HepG2 (cell line): ENCODE measurements at regions not wholly inside any gene's neighbourhood (a gene's known extent, or its start where the extent isn't known, plus 50 kb on each side); places are given as distances from the start of the nearest gene placed in this dataset.

ENCODE experiments used
- ATAC-seq: fragments of 200-7000 bp; cut with Tn5 transposase; 3 replicates; pipeline ENCODE4 v1.9.1; 2020; ENCODE audit warnings: mild to moderate bottlenecking, moderate library complexity
- BruUV-seq: library from RNA; stranded (reverse); fragments of 400-500 nt; replicated peaks from 2 replicates; lab custom pipeline; 2021; lab: Mats Ljungman, UMichigan
- CTCF ChIA-PET: fragments of 300-600 bp; formaldehyde crosslinking; extraction: SDS; loops from one replicate; lab custom pipeline; 2021; ENCODE audit warnings: low total read pairs, inconsistent platforms, low intra/inter-chr PET ratio; lab: Yijun Ruan, JAX
- POLR2A ChIA-PET: fragments of 350-600 bp; sonication (Branson Sonifier 250); formaldehyde crosslinking; loops from one replicate; lab custom pipeline; 2020; ENCODE audit warnings: antibody characterized with exemption, inconsistent platforms; lab: Yijun Ruan, JAX
- DNase-seq: peaks from one replicate; pipeline ENCODE4 v3.0.0-alpha.2; 2015; ENCODE audit warnings: low spot score
- FAIRE-seq: peaks from 3 replicates; lab custom pipeline; 2011; peaks lifted over from hg19 to GRCh38; lab: Jason Lieb, UNC
- H2AFZ ChIP-seq: one replicate; pipeline ENCODE4 v1.6.1; 2011; ENCODE audit warnings: low read length, inconsistent platforms
- H3K27ac ChIP-seq: fragments of 300-600 bp; 3 replicates; pipeline ENCODE4 v1.8.0; 2011; ENCODE audit warnings: mixed run types, mild to moderate bottlenecking, mixed read lengths, low read length, inconsistent platforms; ENCODE audit not compliant: insufficient read depth; ENCODE audit errors: extremely low read length
- H3K27me3 ChIP-seq, 2 experiments: fragments of 200-600 bp in 1 of 2; 2 replicates in 1 of 2; 3 replicates in 1 of 2; pipeline versions ENCODE4 v1.6.0 to v1.8.0; 2011; ENCODE audit warnings: low read length in 2 of 2, mild to moderate bottlenecking in 2 of 2, moderate library complexity in 2 of 2, inconsistent platforms in 1 of 2; ENCODE audit not compliant: insufficient read depth in 2 of 2, control insufficient read depth in 1 of 2
- H3K36me3 ChIP-seq, 2 experiments: fragments of 200-600 bp in 1 of 2; replicated peaks in 1 of 2; 2 replicates in 1 of 2; 3 replicates in 1 of 2; pipeline versions ENCODE4 v1.5.1 to v1.8.0; 2011; ENCODE audit warnings: low read length in 2 of 2, inconsistent platforms in 1 of 2; ENCODE audit not compliant: insufficient read depth in 2 of 2, control insufficient read depth in 1 of 2
- H3K4me1 ChIP-seq: 2 replicates; pipeline ENCODE4 v1.5.1; 2012; ENCODE audit warnings: low read length, inconsistent platforms; ENCODE audit not compliant: insufficient read depth
- H3K4me2 ChIP-seq: 2 replicates; pipeline ENCODE4 v1.6.0; 2011; ENCODE audit warnings: low read depth, low read length, inconsistent platforms
- H3K4me3 ChIP-seq, 3 experiments: fragments of 200-600 bp in 1 of 3; sonication (generic), shearing (Covaris generic) in 1 of 3; replicated peaks in 1 of 3; 2 replicates each; pipeline ENCODE4 v1.5.1; 2011 to 2016; ENCODE audit warnings: low read length in 3 of 3, inconsistent platforms in 2 of 3, low read depth in 2 of 3, mild to moderate bottlenecking in 2 of 3, control low read depth in 1 of 3, mixed read lengths in 1 of 3; ENCODE audit not compliant: insufficient read depth in 1 of 3
- H3K79me2 ChIP-seq: one replicate; pipeline ENCODE4 v1.6.1; 2011; ENCODE audit warnings: low read length, inconsistent platforms; ENCODE audit not compliant: insufficient read depth
- H3K9ac ChIP-seq: 2 replicates; pipeline ENCODE4 v1.6.0; 2011; ENCODE audit warnings: mild to moderate bottlenecking, low read depth, low read length, inconsistent platforms; ENCODE audit not compliant: insufficient read depth
- H3K9me3 ChIP-seq: 2 replicates; pipeline ENCODE4 v1.5.1; 2012; ENCODE audit warnings: mild to moderate bottlenecking, low read length
- H4K20me1 ChIP-seq: 2 replicates; pipeline ENCODE4 v1.6.0; 2011; ENCODE audit warnings: inconsistent platforms, mild to moderate bottlenecking, low read length, moderate library complexity; ENCODE audit not compliant: insufficient read depth
- ARHGAP35 ChIP-seq: sonication (generic); formaldehyde crosslinking; IDR thresholded peaks from 2 replicates; pipeline ENCODE4 v1.9.0; 2022; ENCODE audit warnings: mild to moderate bottlenecking, inconsistent platforms, moderate library complexity, missing genetic modification reagents, borderline replicate concordance
- MYC ChIP-seq: sonication (generic); formaldehyde crosslinking; IDR thresholded peaks from 2 replicates; pipeline ENCODE4 v1.9.0; 2021; ENCODE audit warnings: missing genetic modification reagents, borderline replicate concordance
- MYNN ChIP-seq: sonication (generic); formaldehyde crosslinking; IDR thresholded peaks from 2 replicates; pipeline ENCODE4 v1.4.0; 2020; ENCODE audit warnings: mild to moderate bottlenecking, low read depth, missing genetic modification reagents
- RAD21 ChIP-seq: fragments of 450-650 bp; formaldehyde crosslinking; IDR thresholded peaks from 2 replicates; pipeline ENCODE4 v1.5.0; 2020; ENCODE audit warnings: mild to moderate bottlenecking
- SALL2 ChIP-seq: sonication (generic); formaldehyde crosslinking; IDR thresholded peaks from 2 replicates; pipeline ENCODE4 v1.8.1; 2023; ENCODE audit warnings: mild to moderate bottlenecking, missing genetic modification reagents, inconsistent platforms
- SRSF9 ChIP-seq: fragments of 200-400 bp; formaldehyde crosslinking; IDR thresholded peaks from 2 replicates; pipeline ENCODE4 v1.6.1; 2018; ENCODE audit warnings: borderline replicate concordance, mild to moderate bottlenecking, low read depth, low read length; ENCODE audit not compliant: insufficient read depth, poor library complexity, severe bottlenecking
- TEAD3 ChIP-seq: optimal IDR thresholded peaks from 2 replicates; pipeline ENCODE3; 2016; ENCODE audit warnings: borderline replicate concordance
- ZBTB26 ChIP-seq: IDR thresholded peaks from 2 replicates; pipeline ENCODE4 v1.6.1; 2016; ENCODE audit warnings: missing compliant biosample characterization, missing genetic modification reagents, borderline replicate concordance
- ZBTB37 ChIP-seq: sonication (generic); formaldehyde crosslinking; IDR thresholded peaks from 2 replicates; pipeline ENCODE4 v1.4.0; 2020; ENCODE audit warnings: mild to moderate bottlenecking, missing genetic modification reagents
- ZNF253 ChIP-seq: sonication (generic); formaldehyde crosslinking; IDR thresholded peaks from 2 replicates; pipeline ENCODE4 v1.8.0; 2022; ENCODE audit warnings: mild to moderate bottlenecking, missing genetic modification reagents, borderline replicate concordance
- ZNF44 ChIP-seq: sonication (generic); formaldehyde crosslinking; IDR thresholded peaks from 2 replicates; pipeline ENCODE4 v1.5.1; 2020; ENCODE audit warnings: mild to moderate bottlenecking, missing genetic modification reagents
- ZNF513 ChIP-seq: sonication (generic); formaldehyde crosslinking; conservative IDR thresholded peaks from 2 replicates; pipeline ENCODE4 v1.5.0; 2020; ENCODE audit warnings: missing genetic modification reagents
- ZNF597 ChIP-seq: sonication (generic); formaldehyde crosslinking; IDR thresholded peaks from 2 replicates; pipeline ENCODE4 v1.5.0; 2020; ENCODE audit warnings: missing genetic modification reagents
- ZNF619 ChIP-seq: sonication (generic); formaldehyde crosslinking; IDR thresholded peaks from 2 replicates; pipeline ENCODE4 v1.4.0; 2020; ENCODE audit warnings: mild to moderate bottlenecking, missing genetic modification reagents
- WGBS: methylation state at CpG from one replicate; pipeline ENCODE4 v1.1.6; 2017; ENCODE audit warnings: low lambda C conversion rate; 5-methylcytosine and 5-hydroxymethylcytosine counted together
- in situ Hi-C: cut with HindIII; loops from 2 replicates; pipeline ENCODE4 v1.10.0; 2017; ENCODE audit warnings: low pct_unique_long_range_greater_than_20kb; ENCODE audit not compliant: extremely low pct_ligation_motif_present
- intact Hi-C: fragments of 100-400 bp; cut with micrococcal nuclease; formaldehyde crosslinking; loops from one replicate; pipeline ENCODE4 v1.10.0; 2022; ENCODE audit not compliant: unreplicated experiment

- WGBS, result no CpG with 5 or more reads among the region's 7 CpGs
- Histone ChIP-seq H3K4me3 (no peak overlapping the region), H4K20me1 (no peaks in the 10 kb centered on the region), H3K36me3 (no peaks in the 10 kb centered on the region), H3K79me2 (no peaks in the 10 kb centered on the region), H3K27ac (no peak overlapping the region), H3K4me1 (no peaks in the 10 kb centered on the region), H2AFZ (no peak overlapping the region), H3K9me3 (peaks cover 83% of the 10 kb centered on the region), H3K27me3 (no peaks in the 10 kb centered on the region), H3K4me2 (no peak overlapping the region), H3K9ac (no peak overlapping the region)
- no TSS peak for BruUV-seq
- ChIA-PET CTCF (no interaction called here), POLR2A (no interaction called here)
- in situ Hi-C loops, result no loop called here
- no peak for TF ChIP-seq SRSF9
- no peak for TF ChIP-seq ZNF619 (CRISPR knock-in tag)
- no peak for TF ChIP-seq ZNF597 (CRISPR knock-in tag)
- no peak for TF ChIP-seq ZNF513
- TF ChIP-seq ZBTB37 (CRISPR knock-in tag), result no peak
- TF ChIP-seq ZBTB26 (CRISPR knock-in tag), result no peak
- no peak for TF ChIP-seq MYNN (CRISPR knock-in tag)
- no peak for TF ChIP-seq RAD21 (CRISPR knock-in tag)
- TF ChIP-seq ZNF253 (CRISPR knock-in tag), result no peak
- no peak for TF ChIP-seq ARHGAP35 (CRISPR knock-in tag)
- no peak for TF ChIP-seq TEAD3
- no peak for TF ChIP-seq ZNF44
- no peak for TF ChIP-seq SALL2 (CRISPR knock-in tag)
- no peak for TF ChIP-seq MYC (CRISPR knock-in tag)
- intact Hi-C loops, result no loop called here
- FAIRE-seq (no peak), DNase-seq (no peak), ATAC-seq (no peak)
Measured at GRCh38 chr9:11011696-11012095, 398.9 kb upstream of the PTPRD start.
